DOHH2 (cell line): ENCODE measurements at regions not wholly inside any gene's neighbourhood (a gene's known extent, or its start where the extent isn't known, plus 50 kb on each side); places are given as distances from the start of the nearest gene placed in this dataset.

Source experiments
- H3F3A ChIP-seq: fragments of 200-600 bp; sonication (generic), shearing (Covaris generic); 2 replicates; pipeline ENCODE4 v1.6.0; 2016; ENCODE audit warnings: antibody characterized with exemption, mild to moderate bottlenecking; ENCODE audit not compliant: control insufficient read depth, insufficient read depth
- H3K27ac ChIP-seq: fragments of 200-600 bp; sonication (generic); 2 replicates; pipeline ENCODE4 v1.5.1; 2014; ENCODE audit warnings: low read depth, mild to moderate bottlenecking, low read length, moderate library complexity
- H3K27me3 ChIP-seq: fragments of 200-600 bp; sonication (generic); 2 replicates; pipeline ENCODE4 v1.6.1; 2014; ENCODE audit warnings: mild to moderate bottlenecking, low read length, mixed read lengths; ENCODE audit not compliant: control insufficient read depth
- H3K36me3 ChIP-seq: fragments of 200-600 bp; sonication (generic); 2 replicates; pipeline ENCODE4 v1.6.1; 2014; ENCODE audit warnings: mild to moderate bottlenecking, low read length, moderate library complexity, mixed read lengths; ENCODE audit not compliant: control insufficient read depth
- H3K4me1 ChIP-seq: fragments of 200-600 bp; sonication (generic); 2 replicates; pipeline ENCODE4 v1.6.1; 2014; ENCODE audit warnings: mild to moderate bottlenecking, low read length, mixed read lengths; ENCODE audit not compliant: control insufficient read depth
- H3K4me2 ChIP-seq: fragments of 200-600 bp; sonication (generic); 2 replicates; pipeline ENCODE4 v1.6.0; 2014; ENCODE audit warnings: mild to moderate bottlenecking, low read length, moderate library complexity
- H3K4me3 ChIP-seq: fragments of 200-600 bp; sonication (generic); 2 replicates; pipeline ENCODE4 v1.5.1; 2014; ENCODE audit warnings: mild to moderate bottlenecking, low read length, mixed read lengths
- H3K79me2 ChIP-seq: fragments of 200-600 bp; sonication (generic); 2 replicates; pipeline ENCODE4 v1.6.1; 2014; ENCODE audit warnings: mild to moderate bottlenecking, low read length, mixed read lengths; ENCODE audit not compliant: control insufficient read depth
- H3K9me2 ChIP-seq: fragments of 200-600 bp; sonication (generic); replicated peaks from 2 replicates; pipeline ENCODE4 v1.6.1; 2014; ENCODE audit warnings: mild to moderate bottlenecking, low read length, mixed read lengths; ENCODE audit not compliant: control insufficient read depth
- H3K9me3 ChIP-seq: fragments of 200-600 bp; sonication (generic); 2 replicates; pipeline ENCODE4 v1.6.1; 2014; ENCODE audit warnings: antibody characterized with exemption, low read length, mixed read lengths; ENCODE audit not compliant: control insufficient read depth, insufficient read depth
- H4K20me1 ChIP-seq: fragments of 200-600 bp; sonication (generic); 2 replicates; pipeline ENCODE4 v1.6.0; 2014; ENCODE audit warnings: low read depth, mild to moderate bottlenecking, antibody characterized with exemption, low read length, moderate library complexity; ENCODE audit not compliant: control insufficient read depth, insufficient read depth
- CTCF ChIP-seq: fragments of 200-600 bp; sonication (generic); IDR thresholded peaks from one replicate; pipeline ENCODE4 v1.5.1; 2014; ENCODE audit warnings: antibody characterized with exemption, mild to moderate bottlenecking, low read depth, low read length; ENCODE audit not compliant: poor library complexity, severe bottlenecking
- EZH2phosphoT487 ChIP-seq: fragments of 200-600 bp; sonication (generic); IDR thresholded peaks from 2 replicates; pipeline ENCODE4 v1.6.1; 2017; ENCODE audit warnings: borderline replicate concordance, mild to moderate bottlenecking, antibody characterized with exemption, low read length, moderate library complexity, mixed read lengths

- H3K9me2 ChIP-seq = no peaks in the 10 kb centered on the region
- no peaks in the 10 kb centered on the region for H3K9me3 ChIP-seq
- no peaks in the 10 kb centered on the region for H3F3A ChIP-seq
- no peaks in the 10 kb centered on the region for H4K20me1 ChIP-seq
- TF ChIP-seq EZH2phosphoT487 = no peak
- TF ChIP-seq CTCF = no peak
- no peaks in the 10 kb centered on the region for H3K79me2 ChIP-seq
- H3K4me2 ChIP-seq = no peak overlapping the region
- H3K27me3 ChIP-seq = no peaks in the 10 kb centered on the region
- no peak overlapping the region for H3K27ac ChIP-seq
- H3K4me3 ChIP-seq = no peak overlapping the region
- H3K36me3 ChIP-seq = no peaks in the 10 kb centered on the region
- no peaks in the 10 kb centered on the region for H3K4me1 ChIP-seq
Measured at GRCh38 chr4:10298681-10299080, 158.5 kb downstream of the ZNF518B start.

GRCh38 chr4:10296730-10297129 is 160.5 kb downstream of the ZNF518B start:
- Histone ChIP-seq H3K4me3 (no peak overlapping the region), H3K27me3 (no peaks in the 10 kb centered on the region), H3F3A (no peaks in the 10 kb centered on the region), H4K20me1 (no peaks in the 10 kb centered on the region), H3K79me2 (no peaks in the 10 kb centered on the region), H3K4me2 (no peak overlapping the region), H3K27ac (no peak overlapping the region), H3K9me2 (no peaks in the 10 kb centered on the region), H3K9me3 (no peaks in the 10 kb centered on the region), H3K36me3 (no peaks in the 10 kb centered on the region), H3K4me1 (no peaks in the 10 kb centered on the region)
- TF ChIP-seq CTCF (no peak), EZH2phosphoT487 (no peak)

- Histone ChIP-seq H3K9me2 (no peaks in the 10 kb centered on the region), H3K4me1 (no peaks in the 10 kb centered on the region), H3K9me3 (no peaks in the 10 kb centered on the region), H3K4me2 (no peak overlapping the region), H3F3A (no peaks in the 10 kb centered on the region), H4K20me1 (no peaks in the 10 kb centered on the region), H3K4me3 (no peak overlapping the region), H3K27ac (no peak overlapping the region), H3K79me2 (no peaks in the 10 kb centered on the region), H3K27me3 (no peaks in the 10 kb centered on the region), H3K36me3 (no peaks in the 10 kb centered on the region)
- no peak for TF ChIP-seq CTCF
- TF ChIP-seq EZH2phosphoT487 = no peak
Measured at GRCh38 chr4:10295301-10295700, 161.9 kb downstream of the ZNF518B start.

GRCh38 chr4:10289538-10289906 is 167.7 kb downstream of the ZNF518B start:
- H3K4me2 ChIP-seq = no peak overlapping the region

More at GRCh38 chr4:10289538-10289906, 167.7 kb downstream of the ZNF518B start:
- Histone ChIP-seq H3K4me1 (no peaks in the 10 kb centered on the region), H3K36me3 (no peaks in the 10 kb centered on the region), H3K4me3 (no peak overlapping the region), H3K79me2 (no peaks in the 10 kb centered on the region), H3K27me3 (no peaks in the 10 kb centered on the region), H3K9me2 (no peaks in the 10 kb centered on the region), H3K9me3 (no peaks in the 10 kb centered on the region), H3F3A (no peaks in the 10 kb centered on the region), H4K20me1 (no peaks in the 10 kb centered on the region), H3K27ac (no peak overlapping the region)
- TF ChIP-seq EZH2phosphoT487 (no peak), CTCF (no peak)
